C4-2B (cell line): ENCODE measurements at regions not wholly inside any gene's neighbourhood (a gene's known extent, or its start where the extent isn't known, plus 50 kb on each side); places are given as distances from the start of the nearest gene placed in this dataset.

Source experiments
- ZFX ChIP-seq: fragments of 450-650 bp; IDR thresholded peaks from 2 replicates; pipeline ENCODE4 v1.6.1; 2017
- TF ChIP-seq, protein P1 (sequence below): fragments of 450-650 bp; conservative IDR thresholded peaks from 2 replicates; pipeline ENCODE4 v1.5.1; 2017; ENCODE audit warnings: mild to moderate bottlenecking

DNA sequence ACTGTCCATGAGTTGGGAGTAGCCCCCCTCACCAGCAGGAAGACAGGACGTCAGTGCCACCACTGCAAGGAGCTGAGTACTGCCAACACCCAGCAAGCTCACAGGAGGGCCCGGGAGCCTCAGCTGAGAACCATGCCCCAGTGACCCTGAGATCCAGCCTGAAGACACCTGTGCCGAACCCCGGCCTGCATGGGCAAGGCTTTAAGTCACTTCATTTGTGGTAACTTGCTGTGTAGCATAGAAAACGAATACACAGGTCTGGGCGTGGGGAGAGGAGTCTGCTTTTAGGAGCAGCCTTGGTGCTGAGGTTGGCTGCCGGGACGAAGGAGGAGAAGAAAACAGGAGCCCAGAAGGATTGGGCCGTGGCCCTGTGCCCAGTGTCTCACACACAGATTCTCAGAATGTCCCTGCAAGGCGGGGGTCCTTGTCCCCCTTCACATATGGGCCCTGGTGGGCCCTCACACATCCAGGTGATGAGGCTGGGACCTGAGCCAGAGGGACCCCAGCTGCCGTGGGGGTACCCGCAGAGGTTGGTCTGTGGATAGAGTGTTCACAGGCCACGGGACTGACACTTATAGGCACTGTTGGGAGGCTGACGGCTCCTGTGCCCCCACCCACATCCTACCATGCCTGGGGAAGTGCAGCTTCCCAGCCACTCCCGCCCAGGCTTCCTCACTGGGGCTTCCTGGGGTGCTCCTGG lies 85.3 kb downstream of the PLXNA1 start:
- TF ChIP-seq, protein P1, sequence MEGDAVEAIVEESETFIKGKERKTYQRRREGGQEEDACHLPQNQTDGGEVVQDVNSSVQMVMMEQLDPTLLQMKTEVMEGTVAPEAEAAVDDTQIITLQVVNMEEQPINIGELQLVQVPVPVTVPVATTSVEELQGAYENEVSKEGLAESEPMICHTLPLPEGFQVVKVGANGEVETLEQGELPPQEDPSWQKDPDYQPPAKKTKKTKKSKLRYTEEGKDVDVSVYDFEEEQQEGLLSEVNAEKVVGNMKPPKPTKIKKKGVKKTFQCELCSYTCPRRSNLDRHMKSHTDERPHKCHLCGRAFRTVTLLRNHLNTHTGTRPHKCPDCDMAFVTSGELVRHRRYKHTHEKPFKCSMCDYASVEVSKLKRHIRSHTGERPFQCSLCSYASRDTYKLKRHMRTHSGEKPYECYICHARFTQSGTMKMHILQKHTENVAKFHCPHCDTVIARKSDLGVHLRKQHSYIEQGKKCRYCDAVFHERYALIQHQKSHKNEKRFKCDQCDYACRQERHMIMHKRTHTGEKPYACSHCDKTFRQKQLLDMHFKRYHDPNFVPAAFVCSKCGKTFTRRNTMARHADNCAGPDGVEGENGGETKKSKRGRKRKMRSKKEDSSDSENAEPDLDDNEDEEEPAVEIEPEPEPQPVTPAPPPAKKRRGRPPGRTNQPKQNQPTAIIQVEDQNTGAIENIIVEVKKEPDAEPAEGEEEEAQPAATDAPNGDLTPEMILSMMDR, result no peak
- TF ChIP-seq ZFX, result no peak
